ENCODE measurements at regions not wholly inside any gene's neighbourhood (a gene's known extent, or its start where the extent isn't known, plus 50 kb on each side); places are given as distances from the start of the nearest gene placed in this dataset.

GRCh38 chr4:30543057-30543456 lies 177.1 kb upstream of the PCDH7 start:
- no peak overlapping the region for H3K9ac ChIP-seq (replicated peaks; ENCODE audit: extremely low read depth, insufficient read depth, low read length)
- H3K9me1 ChIP-seq (replicated peaks; ENCODE audit: control insufficient read depth, extremely low read depth, insufficient read depth, low read length), result no peaks in the 10 kb centered on the region
- H3K79me2 ChIP-seq (ENCODE audit: control insufficient read depth, insufficient read depth, low read length), result no peaks in the 10 kb centered on the region
- no peaks in the 10 kb centered on the region for H3K36me3 ChIP-seq (ENCODE audit: control insufficient read depth in 2 of 2, extremely low read depth in 1 of 2, insufficient read depth in 2 of 2, low read length in 2 of 2)
- H3K4me1 ChIP-seq (ENCODE audit: control insufficient read depth, extremely low read depth, insufficient read depth, low read length), result peaks cover 1% of the 10 kb centered on the region
- no peaks in the 10 kb centered on the region for H4K20me1 ChIP-seq (replicated peaks; ENCODE audit: control insufficient read depth, extremely low read depth, insufficient read depth, low read length)
- no peaks in the 10 kb centered on the region for H3K27me3 ChIP-seq (ENCODE audit: control insufficient read depth in 2 of 2, insufficient read depth in 2 of 2, low read length in 2 of 2)
- DNase-seq (ENCODE audit: low read depth, low spot score) (no peak), FAIRE-seq (no peak)
- POLR2A ChIA-PET, result no interaction called here
- TF ChIP-seq MAX (IDR thresholded peaks at IDR 0.05; ENCODE audit: insufficient read depth, insufficient read length) (no peak), EZH2 (IDR thresholded peaks at IDR 0.05; ENCODE audit: borderline replicate concordance, low read depth, low read length, severe bottlenecking) (no peak), GATA2 (IDR thresholded peaks at IDR 0.05; ENCODE audit: insufficient read depth, insufficient read length, low read depth, low read length) (no peak), FOS (IDR thresholded peaks at IDR 0.05; ENCODE audit: borderline replicate concordance, insufficient read depth, low read length) (no peak), JUN (IDR thresholded peaks at IDR 0.05; ENCODE audit: borderline replicate concordance, insufficient read depth, insufficient read length, low read depth) (no peak), MYC (IDR thresholded peaks at IDR 0.05; ENCODE audit: low read depth, low read length) (no peak), POLR2AphosphoS5 (IDR thresholded peaks at IDR 0.05; ENCODE audit: insufficient read depth, low read depth, low read length) (no peak), CTCF (IDR thresholded peaks at IDR 0.05; ENCODE audit: extremely low read depth in 1 of 2, insufficient read depth in 1 of 2, low read depth in 1 of 2, low read length in 2 of 2) (no peak), POLR2A (IDR thresholded peaks at IDR 0.05; ENCODE audit: low read depth, low read length) (no peak)
- no peak overlapping the region for H3K4me2 ChIP-seq (ENCODE audit: insufficient read depth, low read length)
- H2AFZ ChIP-seq (ENCODE audit: low read depth, low read length), result peak overlapping the region; percentile 44
- H3K4me3 ChIP-seq (replicated peaks in 1 of 3; ENCODE audit: insufficient read depth in 1 of 3, low read depth in 1 of 3, low read length in 3 of 3), result no peak overlapping the region
- BruUV-seq (replicated peaks), result no TSS peak
- no peak overlapping the region for H3K27ac ChIP-seq (ENCODE audit: insufficient read depth, low read depth, low read length)
- H3K9me3 ChIP-seq (replicated peaks; ENCODE audit: control insufficient read depth, insufficient read depth, low read length), result no peaks in the 10 kb centered on the region
- dilution Hi-C loops (cut with MboI; ENCODE audit: extremely low pct_ligation_motif_present, low sequenced_read_pairs) (no loop called here), intact Hi-C loops (cut with micrococcal nuclease) (no loop called here)
- CTCF ChIA-PET, result interaction anchor here (1.0 kb wide), 1 partner anchor 12 kb away, joined by 3 read pairs; no protein-coding TSS in a partner anchor

Data from endothelial cell of umbilical vein (primary cell).